GM12873 (cell line): ENCODE measurements at regions not wholly inside any gene's neighbourhood (a gene's known extent, or its start where the extent isn't known, plus 50 kb on each side); places are given as distances from the start of the nearest gene placed in this dataset.

Source experiments
- CTCF ChIP-seq: IDR thresholded peaks from 2 replicates; pipeline ENCODE4 v1.5.1; 2012; ENCODE audit warnings: low read depth, mild to moderate bottlenecking, moderate library complexity, low read length, control low read depth; ENCODE audit not compliant: insufficient read depth; ENCODE audit errors: missing control alignments

DNA sequence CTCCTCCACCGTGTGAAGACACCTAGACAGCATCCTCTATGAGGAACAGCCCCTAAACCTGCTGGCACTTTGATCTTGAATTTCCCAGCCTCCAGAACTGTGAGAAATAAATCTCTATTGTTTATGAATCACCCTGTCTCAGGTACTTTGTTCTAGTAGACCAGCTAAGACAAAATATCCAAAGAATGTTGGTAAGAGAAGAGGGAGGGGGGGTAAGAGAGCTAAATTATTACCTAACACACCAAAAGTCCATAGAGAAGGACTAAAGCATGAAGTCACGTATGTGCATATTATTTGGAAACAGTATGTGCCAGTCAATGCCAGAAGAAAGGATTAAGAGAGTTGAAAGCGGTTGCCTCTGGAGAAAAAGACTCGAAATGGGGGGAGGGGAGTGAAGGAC is 211.0 kb downstream of the SP3 start:
- no peak for TF ChIP-seq CTCF

DNA sequence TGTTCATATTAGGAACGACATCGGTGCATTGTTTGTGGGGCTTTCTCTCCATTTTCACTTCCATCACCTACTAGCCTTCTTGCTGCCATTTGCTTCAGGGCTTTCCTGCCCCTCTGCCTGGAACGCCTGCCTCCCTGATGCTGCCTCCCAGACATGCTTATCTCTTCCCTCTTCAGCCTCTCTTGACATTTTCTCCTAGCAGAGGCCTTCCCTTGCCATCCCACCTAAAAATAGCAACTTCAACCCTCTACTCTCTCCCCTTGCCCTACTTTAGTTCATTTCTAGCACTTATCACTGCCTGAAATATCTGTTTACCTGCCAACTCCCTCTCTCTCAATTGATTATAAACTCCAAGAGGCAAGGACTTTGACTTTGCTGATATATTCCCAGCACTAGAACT is 210.3 kb downstream of the SP3 start:
- TF ChIP-seq CTCF = no peak

DNA sequence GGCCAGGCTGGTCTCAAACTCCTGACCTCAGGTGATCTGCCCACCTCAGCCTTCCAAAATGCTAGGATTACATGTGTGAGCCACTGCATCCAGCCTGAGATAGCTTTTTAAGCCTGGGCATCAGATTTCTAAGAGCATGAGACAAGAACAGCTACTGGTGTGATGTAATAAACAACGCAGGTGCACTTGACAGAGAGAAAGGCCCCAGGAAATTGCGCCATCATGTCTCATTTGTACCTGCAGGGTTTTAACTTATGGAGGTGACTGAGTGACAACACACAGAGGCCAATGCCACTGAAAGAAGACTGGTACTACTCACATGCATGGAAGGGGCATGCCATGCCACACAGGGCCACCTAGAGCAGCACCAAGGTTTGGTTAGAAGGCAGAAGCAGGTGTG is 209.4 kb downstream of the SP3 start:
- no peak for TF ChIP-seq CTCF

DNA sequence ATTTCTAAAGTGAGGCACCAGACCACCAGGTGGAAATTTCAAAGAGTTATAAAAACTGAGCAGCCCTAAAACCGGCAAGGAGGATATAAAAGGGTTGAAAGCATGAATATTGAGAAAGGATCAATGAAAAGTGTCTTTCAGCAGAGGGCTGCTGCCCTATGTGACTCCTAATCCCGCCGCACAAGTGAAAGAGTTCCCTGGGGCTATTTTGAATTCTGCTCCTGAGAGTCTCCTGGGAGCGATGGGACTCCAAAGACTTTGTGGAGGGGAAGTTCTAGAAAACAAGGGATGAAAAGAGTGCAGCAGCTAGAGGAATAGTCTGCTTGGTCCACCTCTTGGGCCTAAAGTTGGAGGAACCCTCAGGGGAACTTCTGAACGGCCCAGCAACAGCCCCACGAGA is 205.2 kb downstream of the SP3 start:
- no peak for TF ChIP-seq CTCF

GRCh38 chr2:173760553-173760952 is 204.6 kb downstream of the SP3 start:
- TF ChIP-seq CTCF = no peak

GRCh38 chr2:173761603-173762119 is 203.5 kb downstream of the SP3 start:
- TF ChIP-seq CTCF = no peak

- no peak for TF ChIP-seq CTCF
These were observed 203.0 kb downstream of the SP3 start for GRCh38 chr2:173762221-173762620.
